K562 (cell line): ENCODE measurements at regions not wholly inside any gene's neighbourhood (a gene's known extent, or its start where the extent isn't known, plus 50 kb on each side); places are given as distances from the start of the nearest gene placed in this dataset.

Source experiments
- ARNT ChIP-seq, 2 experiments: fragments of 450-650 bp; IDR thresholded peaks; 2 replicates each; pipeline ENCODE4 v1.6.1; 2016; ENCODE audit warnings: mild to moderate bottlenecking in 1 of 2
- TEAD4 ChIP-seq, 2 experiments: sonication (generic) in 1 of 2; formaldehyde crosslinking in 1 of 2; IDR thresholded peaks; 2 replicates each; pipeline versions ENCODE4 v1.6.1 to v1.8.0; 2012 to 2022; ENCODE audit warnings: borderline replicate concordance in 1 of 2, inconsistent platforms in 1 of 2, low read length in 1 of 2, mild to moderate bottlenecking in 1 of 2, missing genetic modification reagents in 1 of 2
- ZNF785 ChIP-seq: fragments of 250-450 bp; sonication (Bioruptor Pico); IDR thresholded peaks from 2 replicates; pipeline ENCODE4 v1.4.0; 2020; ENCODE audit warnings: mild to moderate bottlenecking
- TF ChIP-seq, protein P1 (sequence below): fragments of 450-650 bp; IDR thresholded peaks from 2 replicates; pipeline ENCODE4 v1.6.1; 2016
- TF ChIP-seq, protein P2 (sequence below), 3 experiments: IDR thresholded peaks in 2 of 3; conservative IDR thresholded peaks in 1 of 3; 2 replicates each; pipeline ENCODE4 v1.5.1; 2011 to 2012; ENCODE audit warnings: low read length in 3 of 3, mild to moderate bottlenecking in 3 of 3, control low read depth in 2 of 3, improper control_type of control experiment in 1 of 3, inconsistent platforms in 1 of 3, low read depth in 1 of 3, mixed read lengths in 1 of 3, moderate library complexity in 1 of 3; ENCODE audit not compliant: insufficient read depth in 2 of 3
- TF ChIP-seq, protein P3 (sequence below): sonication (generic); formaldehyde crosslinking; IDR thresholded peaks from 2 replicates; pipeline ENCODE4 v1.8.1; 2023; ENCODE audit warnings: missing genetic modification reagents, mild to moderate bottlenecking, borderline replicate concordance
- TF ChIP-seq, protein P4 (sequence below): sonication (generic); formaldehyde crosslinking; IDR thresholded peaks from 2 replicates; pipeline ENCODE4 v1.9.0; 2022; ENCODE audit warnings: mild to moderate bottlenecking, missing genetic modification reagents
- TF ChIP-seq, protein P5 (sequence below), 2 experiments: IDR thresholded peaks; 2 replicates each; pipeline ENCODE4 v1.6.1; 2011; ENCODE audit warnings: borderline replicate concordance in 1 of 2, control low read depth in 1 of 2, low read depth in 1 of 2, low read length in 1 of 2, mild to moderate bottlenecking in 1 of 2, mixed read lengths in 1 of 2, moderate library complexity in 1 of 2; ENCODE audit not compliant: insufficient read depth in 1 of 2, insufficient read length in 1 of 2, poor library complexity in 1 of 2, severe bottlenecking in 1 of 2; ENCODE audit errors: extremely low read depth in 1 of 2

DNA sequence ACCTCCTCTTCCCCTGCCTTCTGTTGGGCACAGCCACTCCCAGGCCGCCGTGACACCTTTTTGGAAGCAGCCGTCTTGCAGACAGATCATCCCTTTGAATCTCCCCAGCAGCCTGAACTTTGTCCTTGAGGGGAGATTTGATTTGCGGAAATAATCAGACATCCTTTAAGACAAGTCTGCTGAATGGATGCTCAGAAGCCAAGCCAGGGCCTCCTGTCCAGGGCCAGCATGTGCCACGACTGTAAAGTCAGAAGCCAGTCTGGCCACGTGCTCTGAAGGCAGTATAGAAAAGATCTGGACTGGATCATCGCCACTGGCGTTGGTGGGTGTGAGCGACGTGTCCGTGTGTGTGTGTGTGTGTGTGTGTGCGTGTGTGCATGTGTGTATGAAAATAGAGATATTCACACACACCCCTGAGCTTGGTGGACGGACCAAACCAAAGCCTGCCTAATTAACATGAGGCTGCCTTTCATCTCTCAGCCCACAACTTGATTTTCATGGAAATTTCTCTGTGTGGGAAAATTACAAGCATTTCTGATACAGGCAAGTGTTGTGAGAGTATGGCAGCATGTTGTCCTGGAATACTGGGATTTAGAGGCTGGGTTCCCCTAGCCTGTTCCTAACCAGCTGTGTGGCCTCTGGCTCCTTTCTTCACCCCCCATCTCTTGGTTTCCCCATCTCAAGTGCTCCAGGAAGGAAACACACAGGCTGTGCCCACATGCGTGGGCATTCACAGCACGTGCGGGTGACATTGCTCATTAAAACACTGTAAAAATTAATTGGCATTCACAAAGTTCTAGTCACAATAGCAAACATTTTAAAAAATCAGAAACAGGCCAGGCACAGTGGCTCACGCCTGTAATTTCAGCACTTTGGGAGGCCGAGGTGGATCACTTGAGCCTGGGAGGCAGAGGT is 61.8 kb upstream of the WNT7B start:
- TF ChIP-seq, protein P1, sequence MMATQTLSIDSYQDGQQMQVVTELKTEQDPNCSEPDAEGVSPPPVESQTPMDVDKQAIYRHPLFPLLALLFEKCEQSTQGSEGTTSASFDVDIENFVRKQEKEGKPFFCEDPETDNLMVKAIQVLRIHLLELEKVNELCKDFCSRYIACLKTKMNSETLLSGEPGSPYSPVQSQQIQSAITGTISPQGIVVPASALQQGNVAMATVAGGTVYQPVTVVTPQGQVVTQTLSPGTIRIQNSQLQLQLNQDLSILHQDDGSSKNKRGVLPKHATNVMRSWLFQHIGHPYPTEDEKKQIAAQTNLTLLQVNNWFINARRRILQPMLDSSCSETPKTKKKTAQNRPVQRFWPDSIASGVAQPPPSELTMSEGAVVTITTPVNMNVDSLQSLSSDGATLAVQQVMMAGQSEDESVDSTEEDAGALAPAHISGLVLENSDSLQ, result no peak
- TF ChIP-seq ARNT (IDR thresholded peaks at IDR 0.05), result no peak
- TF ChIP-seq, protein P2, sequence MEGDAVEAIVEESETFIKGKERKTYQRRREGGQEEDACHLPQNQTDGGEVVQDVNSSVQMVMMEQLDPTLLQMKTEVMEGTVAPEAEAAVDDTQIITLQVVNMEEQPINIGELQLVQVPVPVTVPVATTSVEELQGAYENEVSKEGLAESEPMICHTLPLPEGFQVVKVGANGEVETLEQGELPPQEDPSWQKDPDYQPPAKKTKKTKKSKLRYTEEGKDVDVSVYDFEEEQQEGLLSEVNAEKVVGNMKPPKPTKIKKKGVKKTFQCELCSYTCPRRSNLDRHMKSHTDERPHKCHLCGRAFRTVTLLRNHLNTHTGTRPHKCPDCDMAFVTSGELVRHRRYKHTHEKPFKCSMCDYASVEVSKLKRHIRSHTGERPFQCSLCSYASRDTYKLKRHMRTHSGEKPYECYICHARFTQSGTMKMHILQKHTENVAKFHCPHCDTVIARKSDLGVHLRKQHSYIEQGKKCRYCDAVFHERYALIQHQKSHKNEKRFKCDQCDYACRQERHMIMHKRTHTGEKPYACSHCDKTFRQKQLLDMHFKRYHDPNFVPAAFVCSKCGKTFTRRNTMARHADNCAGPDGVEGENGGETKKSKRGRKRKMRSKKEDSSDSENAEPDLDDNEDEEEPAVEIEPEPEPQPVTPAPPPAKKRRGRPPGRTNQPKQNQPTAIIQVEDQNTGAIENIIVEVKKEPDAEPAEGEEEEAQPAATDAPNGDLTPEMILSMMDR (IDR thresholded peaks at IDR 0.05 in 2 of 3, conservative IDR thresholded peaks at IDR 0.05 in 1 of 3; ENCODE audit: insufficient read depth in 2 of 3, low read depth in 1 of 3, low read length in 3 of 3), result no peak
- TF ChIP-seq, protein P3, sequence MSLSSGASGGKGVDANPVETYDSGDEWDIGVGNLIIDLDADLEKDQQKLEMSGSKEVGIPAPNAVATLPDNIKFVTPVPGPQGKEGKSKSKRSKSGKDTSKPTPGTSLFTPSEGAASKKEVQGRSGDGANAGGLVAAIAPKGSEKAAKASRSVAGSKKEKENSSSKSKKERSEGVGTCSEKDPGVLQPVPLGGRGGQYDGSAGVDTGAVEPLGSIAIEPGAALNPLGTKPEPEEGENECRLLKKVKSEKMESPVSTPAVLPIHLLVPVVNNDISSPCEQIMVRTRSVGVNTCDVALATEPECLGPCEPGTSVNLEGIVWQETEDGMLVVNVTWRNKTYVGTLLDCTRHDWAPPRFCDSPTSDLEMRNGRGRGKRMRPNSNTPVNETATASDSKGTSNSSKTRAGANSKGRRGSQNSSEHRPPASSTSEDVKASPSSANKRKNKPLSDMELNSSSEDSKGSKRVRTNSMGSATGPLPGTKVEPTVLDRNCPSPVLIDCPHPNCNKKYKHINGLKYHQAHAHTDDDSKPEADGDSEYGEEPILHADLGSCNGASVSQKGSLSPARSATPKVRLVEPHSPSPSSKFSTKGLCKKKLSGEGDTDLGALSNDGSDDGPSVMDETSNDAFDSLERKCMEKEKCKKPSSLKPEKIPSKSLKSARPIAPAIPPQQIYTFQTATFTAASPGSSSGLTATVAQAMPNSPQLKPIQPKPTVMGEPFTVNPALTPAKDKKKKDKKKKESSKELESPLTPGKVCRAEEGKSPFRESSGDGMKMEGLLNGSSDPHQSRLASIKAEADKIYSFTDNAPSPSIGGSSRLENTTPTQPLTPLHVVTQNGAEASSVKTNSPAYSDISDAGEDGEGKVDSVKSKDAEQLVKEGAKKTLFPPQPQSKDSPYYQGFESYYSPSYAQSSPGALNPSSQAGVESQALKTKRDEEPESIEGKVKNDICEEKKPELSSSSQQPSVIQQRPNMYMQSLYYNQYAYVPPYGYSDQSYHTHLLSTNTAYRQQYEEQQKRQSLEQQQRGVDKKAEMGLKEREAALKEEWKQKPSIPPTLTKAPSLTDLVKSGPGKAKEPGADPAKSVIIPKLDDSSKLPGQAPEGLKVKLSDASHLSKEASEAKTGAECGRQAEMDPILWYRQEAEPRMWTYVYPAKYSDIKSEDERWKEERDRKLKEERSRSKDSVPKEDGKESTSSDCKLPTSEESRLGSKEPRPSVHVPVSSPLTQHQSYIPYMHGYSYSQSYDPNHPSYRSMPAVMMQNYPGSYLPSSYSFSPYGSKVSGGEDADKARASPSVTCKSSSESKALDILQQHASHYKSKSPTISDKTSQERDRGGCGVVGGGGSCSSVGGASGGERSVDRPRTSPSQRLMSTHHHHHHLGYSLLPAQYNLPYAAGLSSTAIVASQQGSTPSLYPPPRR (CRISPR knock-in tag), result no peak
- no peak for TF ChIP-seq ZNF785
- TF ChIP-seq TEAD4 (IDR thresholded peaks at IDR 0.05; ENCODE audit: low read length), result no peak
- TF ChIP-seq TEAD4 (CRISPR knock-in tag; IDR thresholded peaks at IDR 0.05; ENCODE audit: borderline replicate concordance), result no peak
- TF ChIP-seq, protein P4, sequence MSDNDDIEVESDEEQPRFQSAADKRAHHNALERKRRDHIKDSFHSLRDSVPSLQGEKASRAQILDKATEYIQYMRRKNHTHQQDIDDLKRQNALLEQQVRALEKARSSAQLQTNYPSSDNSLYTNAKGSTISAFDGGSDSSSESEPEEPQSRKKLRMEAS (CRISPR knock-in tag), result no peak
- TF ChIP-seq, protein P5, sequence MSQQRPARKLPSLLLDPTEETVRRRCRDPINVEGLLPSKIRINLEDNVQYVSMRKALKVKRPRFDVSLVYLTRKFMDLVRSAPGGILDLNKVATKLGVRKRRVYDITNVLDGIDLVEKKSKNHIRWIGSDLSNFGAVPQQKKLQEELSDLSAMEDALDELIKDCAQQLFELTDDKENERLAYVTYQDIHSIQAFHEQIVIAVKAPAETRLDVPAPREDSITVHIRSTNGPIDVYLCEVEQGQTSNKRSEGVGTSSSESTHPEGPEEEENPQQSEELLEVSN (IDR thresholded peaks at IDR 0.05; ENCODE audit: borderline replicate concordance in 1 of 2, extremely low read depth in 1 of 2, insufficient read depth in 1 of 2, insufficient read length in 1 of 2, low read depth in 1 of 2, low read length in 1 of 2, poor library complexity in 1 of 2, severe bottlenecking in 1 of 2), result no peak
